ENCODE measurements at regions not wholly inside any gene's neighbourhood (a gene's known extent, or its start where the extent isn't known, plus 50 kb on each side); places are given as distances from the start of the nearest gene placed in this dataset.

DNA sequence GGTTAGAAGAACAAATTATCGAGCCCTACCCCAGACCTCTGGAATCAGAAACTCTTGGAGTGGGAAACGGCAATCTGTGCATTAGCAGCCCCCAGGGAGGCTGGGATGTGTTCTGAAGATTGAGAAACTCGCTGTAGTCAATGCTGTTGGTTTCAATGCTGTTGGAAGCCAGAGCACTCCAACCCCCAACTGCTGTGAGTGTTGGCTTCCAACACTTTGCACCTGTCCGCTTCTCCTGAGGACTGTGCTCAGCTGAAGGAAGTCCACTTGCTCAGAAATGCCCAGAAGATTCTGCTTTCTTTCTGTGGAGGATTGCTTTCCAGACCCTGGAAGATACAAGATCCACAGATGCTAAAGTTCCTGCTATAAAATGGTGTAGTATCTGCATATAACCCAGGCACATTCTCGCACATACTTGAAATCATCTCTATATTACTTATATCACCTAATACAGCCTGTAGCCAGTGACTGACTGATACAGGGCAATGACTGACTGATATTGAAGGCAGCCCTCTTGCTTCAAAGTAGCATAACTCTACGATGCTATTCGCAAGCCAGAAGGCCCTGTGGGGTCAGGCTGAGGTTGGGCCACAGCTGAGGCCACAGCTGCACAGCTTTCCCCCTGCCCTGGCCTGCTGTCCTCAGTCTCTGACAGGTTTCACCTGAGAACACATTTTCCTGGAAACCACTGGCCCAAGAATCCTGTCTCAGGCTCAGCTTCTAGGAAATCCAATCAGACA, 757.7 kb upstream of the ID2 start:
- DNase-seq (ENCODE audit: low read depth, low spot score), result no peak

DNA sequence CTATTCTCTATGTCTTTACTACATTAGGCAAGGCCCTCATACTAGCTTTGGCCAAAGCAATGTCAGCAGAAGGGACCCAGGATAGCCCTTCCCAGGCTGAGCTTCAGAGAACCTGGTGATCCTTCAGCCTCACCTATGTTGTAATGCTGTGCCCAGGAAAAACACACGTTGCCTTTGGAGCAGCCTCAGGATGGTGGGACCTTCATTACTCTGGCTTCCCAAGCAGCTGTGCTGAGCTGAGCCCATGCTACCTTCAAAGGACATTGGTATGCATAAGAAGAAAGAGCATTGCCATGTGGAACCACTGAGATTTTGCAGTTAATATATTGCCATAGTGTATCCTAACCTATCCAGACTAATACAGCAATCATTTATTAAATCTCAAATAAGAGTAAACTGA, 756.4 kb upstream of the ID2 start:
- DNase-seq (ENCODE audit: low read depth, low spot score), result no peak

DNA sequence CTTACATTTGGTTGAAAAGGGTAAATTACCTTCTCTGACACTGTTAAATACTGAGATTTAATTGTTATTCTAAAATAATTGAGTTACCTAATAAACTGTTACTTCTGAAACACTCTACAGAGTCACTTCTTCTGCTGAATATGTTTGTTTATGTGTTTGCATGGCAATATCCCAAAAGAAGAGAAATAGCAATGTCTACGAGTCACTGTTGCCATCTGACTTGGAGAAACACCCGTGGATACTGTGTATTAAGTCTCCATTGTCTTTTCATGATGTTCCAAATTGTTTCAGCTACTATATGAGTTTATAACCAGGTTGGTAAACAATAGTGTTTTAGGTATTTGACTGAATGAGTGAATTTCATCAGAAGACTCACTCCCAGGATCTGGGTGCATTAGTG, 754.2 kb upstream of the ID2 start:
- no peak for DNase-seq (ENCODE audit: low read depth, low spot score)

DNA sequence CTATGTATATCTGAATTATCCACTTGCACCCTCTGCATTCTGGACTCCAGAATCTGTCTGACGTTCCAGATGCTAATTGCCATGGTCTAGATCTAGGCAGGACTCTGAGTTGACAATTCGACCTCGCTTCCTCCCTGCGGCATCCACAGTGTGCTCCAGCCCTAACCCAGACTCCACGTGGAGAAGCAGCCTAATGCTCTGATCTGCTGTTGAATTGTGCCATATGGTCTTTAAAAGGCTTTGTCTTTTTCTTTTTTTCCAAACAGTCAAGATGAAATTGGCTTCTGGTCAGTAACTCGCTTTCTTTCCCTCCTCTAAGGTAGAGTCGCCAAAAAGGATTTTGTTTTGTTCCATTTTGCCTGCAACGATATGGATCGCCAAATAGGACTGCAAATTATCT, 752.6 kb upstream of the ID2 start:
- DNase-seq (ENCODE audit: low read depth, low spot score), result no peak

DNA sequence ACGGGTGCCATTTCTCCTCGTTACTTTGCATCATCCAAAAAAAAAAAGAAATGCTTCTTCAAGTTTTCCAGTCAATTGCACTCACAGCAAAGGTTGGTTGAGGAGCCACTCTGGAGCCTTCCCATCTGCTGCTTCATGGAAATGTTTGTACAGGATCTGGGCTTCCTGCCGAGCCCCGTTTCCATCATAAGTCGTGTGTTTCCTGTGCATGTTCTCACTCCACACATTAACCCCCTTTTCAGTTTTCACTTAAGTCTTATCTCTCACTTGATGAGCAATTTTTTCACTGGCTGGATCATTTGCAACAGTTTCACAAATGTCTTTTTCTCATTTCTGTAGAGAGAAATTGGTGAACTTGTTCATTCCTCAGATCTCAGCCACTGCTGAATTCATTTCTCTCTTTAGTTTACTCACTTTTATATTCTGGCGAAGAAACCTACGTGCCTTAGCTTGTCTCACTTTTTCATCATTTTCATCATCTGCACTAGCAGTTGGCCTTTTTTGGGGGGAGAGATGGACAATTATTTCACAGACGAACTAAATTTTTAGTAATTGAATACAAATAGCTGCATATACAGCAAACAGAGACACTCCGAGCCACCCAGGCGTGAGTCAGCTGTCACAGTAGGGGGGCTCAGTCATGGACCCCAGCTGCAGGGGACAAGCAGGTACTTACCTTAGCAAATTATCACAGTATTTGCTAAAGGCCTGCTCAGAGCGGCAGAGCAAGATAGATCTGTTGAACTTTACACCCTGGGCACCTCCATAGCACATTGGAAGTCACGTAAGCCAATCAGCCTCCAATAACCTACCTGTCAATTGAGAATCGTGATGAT, 750.8 kb upstream of the ID2 start:
- no peak for DNase-seq (ENCODE audit: low read depth, low spot score)

DNA sequence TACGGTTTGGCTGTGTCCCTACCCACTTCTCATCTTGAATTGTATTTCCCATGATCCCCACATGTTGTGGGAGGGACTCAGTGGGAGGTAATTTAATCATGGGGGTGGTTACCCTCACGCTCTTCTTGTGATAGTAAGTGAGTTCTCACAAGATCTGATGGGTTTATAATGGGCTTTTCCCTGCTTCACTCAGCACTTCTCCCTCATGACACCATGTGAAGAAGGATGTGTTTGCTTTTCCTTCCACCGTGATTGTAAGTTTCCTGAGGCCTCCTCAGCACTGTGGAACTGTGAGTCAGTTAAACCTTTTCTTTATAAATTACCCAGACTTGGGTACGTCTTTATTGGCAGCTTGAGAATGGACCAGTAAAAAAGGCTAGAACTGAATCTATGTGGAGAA, 750.0 kb upstream of the ID2 start:
- DNase-seq (ENCODE audit: low read depth, low spot score), result no peak

DNA sequence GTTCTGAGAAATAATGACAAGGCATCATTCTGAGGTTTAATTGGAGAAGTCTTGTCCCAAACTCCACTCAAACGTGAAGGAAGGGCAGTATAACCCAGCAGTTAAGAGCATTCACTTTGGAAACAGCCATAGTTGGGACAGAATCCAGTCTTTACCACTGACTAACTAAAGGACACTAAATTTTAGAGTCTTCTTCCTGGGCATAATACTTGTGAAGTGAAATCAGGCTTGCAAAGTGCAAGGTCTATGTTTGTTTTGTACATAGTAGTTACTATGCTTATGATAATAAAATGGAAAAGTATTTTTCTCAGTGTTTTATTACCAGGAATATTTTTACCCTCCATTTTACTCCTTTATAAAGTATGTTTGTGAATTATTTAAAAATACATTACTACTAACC, 748.2 kb upstream of the ID2 start:
- DNase-seq (ENCODE audit: low read depth, low spot score), result no peak

DNA sequence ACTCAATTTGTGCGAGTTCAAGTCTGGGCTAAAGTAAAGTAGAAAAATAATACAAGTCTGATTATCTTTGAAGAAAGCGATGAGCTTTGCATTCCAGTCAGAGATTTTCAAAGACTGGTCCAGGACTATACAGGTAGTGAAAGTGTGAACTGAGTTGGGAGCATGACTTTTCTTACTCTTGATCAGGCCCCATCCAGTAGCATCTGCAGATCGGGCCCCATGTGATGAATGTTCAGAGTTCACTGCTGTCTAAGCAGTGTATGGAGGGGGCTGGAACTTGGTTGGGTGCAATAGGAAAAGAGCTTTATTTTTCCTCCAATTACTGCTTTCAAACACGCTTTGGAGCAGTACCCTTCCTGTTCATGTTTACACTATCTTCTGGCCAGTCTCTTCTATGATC, 747.4 kb upstream of the ID2 start:
- no peak for DNase-seq (ENCODE audit: low read depth, low spot score)

DNA sequence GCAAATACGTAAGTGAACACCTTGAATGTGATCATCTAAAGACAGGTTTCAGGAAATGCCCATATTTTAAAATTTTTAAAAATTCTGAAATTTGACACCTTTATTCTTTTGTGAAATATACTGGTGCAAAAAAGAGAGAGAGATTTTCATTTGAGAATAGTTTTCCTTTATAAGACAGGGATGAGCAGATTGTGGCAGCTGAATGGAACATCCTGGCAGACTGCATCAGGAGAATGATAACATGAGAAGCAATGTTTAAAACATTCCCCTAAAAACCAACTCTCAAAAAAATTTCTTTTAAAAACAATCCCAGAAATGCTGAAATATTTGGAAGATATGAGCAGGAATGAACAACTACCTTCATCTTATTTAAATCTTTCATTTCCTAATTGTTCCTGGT, 744.8 kb upstream of the ID2 start:
- DNase-seq (ENCODE audit: low read depth, low spot score), result no peak

DNA sequence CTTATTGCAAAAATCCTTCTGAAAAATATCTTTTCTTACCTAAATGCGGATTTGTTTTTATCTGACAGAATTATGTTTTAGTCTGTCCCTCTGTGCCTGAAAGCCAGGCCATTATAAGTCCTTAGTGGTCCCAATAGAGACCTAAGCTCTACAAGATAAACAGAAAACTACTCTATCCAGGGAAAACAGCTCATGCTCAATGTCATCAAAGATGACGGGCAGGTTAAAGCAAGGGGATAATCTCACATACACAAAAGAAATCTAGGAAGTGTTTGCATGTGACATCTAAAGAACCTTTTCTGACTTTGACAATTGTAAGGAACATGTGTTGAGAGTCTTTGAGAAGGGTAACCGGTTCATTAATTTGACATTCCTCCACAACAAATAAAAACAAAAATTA, 741.1 kb upstream of the ID2 start:
- no peak for DNase-seq (ENCODE audit: low read depth, low spot score)

DNA sequence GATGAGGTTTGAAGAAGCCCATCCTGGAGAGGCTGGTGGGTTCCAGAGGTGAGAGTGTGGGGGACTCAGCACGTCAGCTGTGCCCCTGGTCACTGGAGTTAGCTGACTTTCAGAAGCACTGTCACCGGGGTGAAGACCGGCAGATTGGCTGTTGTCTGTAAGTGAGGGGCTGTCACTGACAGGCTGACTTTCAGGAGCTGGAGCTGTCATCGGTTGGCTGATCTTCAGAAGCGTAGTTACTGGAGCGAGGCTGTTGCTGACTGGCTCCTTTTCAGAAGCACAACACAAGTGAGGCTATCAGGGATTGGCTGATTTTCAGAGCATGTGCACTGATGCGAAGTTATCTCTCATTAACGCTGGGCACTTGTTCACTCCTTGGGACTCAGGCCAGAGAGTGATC, 738.4 kb upstream of the ID2 start:
- DNase-seq (ENCODE audit: low read depth, low spot score), result no peak

DNA sequence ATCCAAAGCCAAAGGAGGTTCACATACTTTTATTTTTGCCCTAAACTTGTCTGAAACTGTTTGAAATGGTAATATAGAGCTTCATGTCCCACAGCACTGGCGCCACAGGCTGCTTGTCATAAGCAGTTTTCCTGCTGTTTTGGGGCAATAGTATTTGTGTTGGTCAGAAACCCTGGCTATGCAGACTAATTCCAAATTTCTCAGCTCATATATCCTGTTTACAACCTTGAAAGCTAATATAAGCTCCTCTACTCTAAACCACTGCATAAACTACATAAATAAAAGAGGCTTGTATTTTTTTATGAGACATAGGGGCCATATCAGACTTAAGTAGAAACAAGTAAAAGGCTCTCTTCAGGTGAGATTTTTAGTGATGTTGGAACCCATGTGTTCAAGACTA, 736.8 kb upstream of the ID2 start:
- DNase-seq (ENCODE audit: low read depth, low spot score), result no peak

DNA sequence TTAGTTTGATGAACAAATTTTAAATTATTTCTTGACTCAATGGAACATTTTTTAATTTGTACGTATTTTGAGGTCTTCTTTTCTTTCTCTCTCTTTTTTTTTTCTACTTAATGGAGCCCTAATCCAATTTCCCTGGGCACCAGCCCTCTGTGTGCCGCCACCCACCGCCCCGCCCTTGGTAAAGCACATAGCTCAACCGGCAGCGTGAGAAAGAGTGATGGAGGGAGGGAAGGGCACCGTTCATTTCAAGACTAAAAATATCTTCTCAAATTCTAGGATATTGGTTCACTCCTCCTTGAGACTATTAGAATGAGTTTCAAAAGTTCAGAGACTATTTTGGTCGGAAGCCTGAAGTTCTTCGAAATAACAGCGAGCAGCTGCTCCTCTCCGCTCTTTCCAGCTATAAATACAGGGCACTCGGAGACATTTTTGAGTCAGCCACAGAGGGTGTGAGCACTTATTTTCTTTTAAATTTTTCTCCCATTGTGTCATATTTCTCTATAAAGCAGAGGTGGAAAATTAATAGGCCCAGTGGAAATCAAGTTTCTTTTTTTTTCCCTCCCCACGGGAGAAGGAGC, 731.7 kb upstream of the ID2 start:
- DNase-seq (ENCODE audit: low read depth, low spot score), result no peak

DNA sequence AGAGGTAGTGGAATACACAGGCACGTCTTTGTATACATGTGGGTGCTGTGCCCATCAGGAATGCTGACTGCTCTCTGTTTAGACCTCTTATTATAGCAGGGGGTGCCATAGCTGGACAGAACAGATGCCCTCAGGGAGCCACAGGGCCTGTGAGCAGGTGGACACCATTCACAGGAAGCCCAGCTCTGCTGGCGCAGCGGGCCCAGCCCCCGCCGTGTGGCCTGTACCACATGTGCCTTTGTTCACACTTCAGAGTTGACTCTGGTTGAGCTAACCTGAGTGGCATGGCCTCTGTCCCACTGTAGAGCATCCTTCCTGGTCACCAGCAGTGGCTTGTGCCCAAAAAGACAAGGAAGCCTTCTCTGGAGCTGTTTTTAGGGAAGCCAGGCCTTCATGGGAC, 730.9 kb upstream of the ID2 start:
- no peak for DNase-seq (ENCODE audit: low read depth, low spot score)

DNA sequence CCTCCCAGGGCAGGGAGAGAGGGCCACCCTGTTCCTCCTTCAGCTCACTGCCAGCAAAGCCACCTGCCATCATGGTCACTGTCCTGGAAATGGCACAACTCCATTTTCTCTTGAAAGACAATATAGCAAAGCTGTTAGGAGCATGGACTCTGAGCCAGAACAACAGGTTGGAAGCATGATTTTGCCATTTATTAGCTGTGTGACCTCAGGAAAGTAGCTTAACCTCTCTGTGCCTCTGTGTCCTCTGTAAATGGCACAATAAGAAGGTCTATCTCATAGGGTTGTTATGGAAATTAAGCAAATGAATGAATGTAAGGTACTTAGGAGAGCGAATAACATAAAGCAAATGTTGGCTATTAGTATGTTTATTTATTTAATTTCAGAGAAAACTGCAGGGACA, 730.4 kb upstream of the ID2 start:
- DNase-seq (ENCODE audit: low read depth, low spot score), result no peak

DNA sequence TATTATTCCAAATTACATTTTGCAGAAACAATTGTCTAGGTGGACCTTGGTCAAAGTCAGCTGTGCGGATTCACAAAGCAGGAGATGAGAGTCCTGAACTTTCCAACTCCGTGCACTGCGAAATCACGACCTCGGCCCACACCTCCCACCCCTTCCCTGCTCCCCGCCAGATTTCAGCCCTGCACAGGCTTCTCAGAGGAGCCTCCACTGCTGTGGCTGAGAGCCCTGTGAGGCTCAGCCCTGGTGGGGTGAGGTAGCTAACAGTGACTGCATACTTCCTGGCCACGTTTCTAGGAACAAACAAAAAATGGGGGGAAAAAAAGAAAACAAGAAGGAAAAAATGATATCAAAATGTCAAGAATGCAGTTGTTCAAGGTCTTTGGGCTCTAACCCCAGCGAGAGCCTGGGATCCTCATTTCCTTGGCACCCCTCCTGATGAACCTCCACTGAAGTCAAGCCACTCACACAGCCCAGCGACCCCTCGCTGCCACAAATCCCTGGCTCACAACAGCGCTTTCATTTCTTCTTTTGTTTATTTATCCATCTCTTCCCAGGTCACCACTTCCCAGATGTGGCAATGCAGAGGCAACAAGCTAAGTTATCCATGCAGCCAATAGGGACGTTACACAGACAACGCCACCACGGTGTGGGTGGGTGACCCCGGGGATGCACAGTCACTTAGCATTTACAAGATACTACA, 729.7 kb upstream of the ID2 start:
- DNase-seq (ENCODE audit: low read depth, low spot score), result no peak

DNA sequence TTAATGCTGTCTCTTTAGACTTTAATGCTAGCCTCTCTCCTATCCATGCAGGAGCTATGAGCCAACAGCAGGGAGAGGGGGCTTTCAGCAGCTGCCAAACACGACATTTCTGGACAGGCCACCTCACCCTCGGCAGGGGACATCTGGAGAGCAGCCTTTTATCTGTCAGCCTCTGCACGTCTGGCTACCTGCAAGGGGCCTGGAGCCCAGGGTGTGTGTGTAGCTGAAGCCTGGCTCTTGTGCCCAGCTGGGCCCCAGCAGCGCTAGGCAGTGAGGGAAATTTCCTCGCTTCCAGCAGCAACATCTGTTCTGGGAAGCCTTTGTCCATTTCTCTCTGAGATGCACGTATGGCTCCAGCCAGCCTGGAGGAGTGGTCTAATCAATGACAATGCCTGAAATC, 728.7 kb upstream of the ID2 start:
- DNase-seq (ENCODE audit: low read depth, low spot score), result no peak

DNA sequence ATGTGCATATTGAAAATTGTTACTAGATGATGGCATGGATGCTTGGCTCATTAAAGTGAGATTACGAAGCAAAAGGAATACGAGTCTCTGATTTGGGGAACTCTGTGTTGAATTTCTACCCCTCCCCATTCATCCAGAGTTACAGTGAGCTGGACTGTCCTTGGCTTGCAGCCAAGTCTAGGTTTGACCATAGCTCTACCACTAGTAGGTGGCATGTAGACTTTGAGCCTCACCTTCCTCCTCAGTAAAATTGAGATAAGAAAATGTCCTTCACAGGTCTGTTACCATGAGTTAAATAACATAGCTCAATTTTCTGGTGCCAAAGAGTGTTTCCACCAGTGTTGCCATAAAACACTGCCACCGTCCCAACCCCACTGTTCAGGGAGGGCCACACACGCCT, 727.6 kb upstream of the ID2 start:
- DNase-seq (ENCODE audit: low read depth, low spot score), result no peak

DNA sequence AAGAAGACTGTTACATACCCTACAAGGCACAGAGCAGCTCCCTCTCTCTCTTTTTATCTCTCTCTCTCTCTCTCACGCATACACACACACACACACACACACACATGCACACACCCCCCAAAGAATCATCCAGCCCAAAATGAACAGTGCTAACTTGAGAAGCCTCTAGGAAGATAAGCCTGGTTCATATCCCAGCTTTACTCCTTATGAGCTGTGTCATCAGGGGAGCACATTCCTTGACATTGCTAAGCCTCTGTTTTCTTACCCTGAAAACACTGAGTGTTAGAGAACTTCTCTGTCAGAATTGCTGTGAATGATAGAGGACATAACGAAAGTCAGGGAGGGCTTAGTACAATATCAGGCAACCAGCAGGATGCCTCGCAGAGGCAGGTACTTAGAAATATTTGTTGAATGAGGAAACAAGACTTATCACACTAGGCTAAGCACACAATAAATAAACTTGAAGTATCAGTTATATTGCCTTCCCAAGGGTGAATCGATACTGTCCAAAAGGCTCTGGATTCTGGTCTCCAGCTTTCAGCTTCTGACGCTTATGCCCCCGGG, 725.6 kb upstream of the ID2 start:
- no peak for DNase-seq (ENCODE audit: low read depth, low spot score)

DNA sequence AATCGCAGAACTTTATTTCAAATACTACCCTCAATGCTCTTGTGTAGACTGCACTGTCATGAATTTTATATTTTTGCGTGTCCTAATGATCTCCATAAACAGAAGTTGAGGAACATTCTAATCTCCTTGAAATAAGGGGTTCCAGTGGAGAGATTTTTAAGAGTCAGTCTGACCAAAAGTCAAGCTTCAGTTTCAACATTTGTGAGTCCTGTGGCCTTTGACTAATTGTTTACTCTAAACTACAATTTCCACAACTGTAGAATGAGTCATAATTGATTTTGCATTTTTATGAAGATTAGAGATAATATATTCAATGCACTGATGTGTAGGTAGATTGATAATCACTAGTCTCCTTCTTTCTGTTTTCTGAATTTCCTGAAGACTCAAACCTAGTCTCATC, 720.3 kb upstream of the ID2 start:
- DNase-seq (ENCODE audit: low read depth, low spot score), result no peak

DNA sequence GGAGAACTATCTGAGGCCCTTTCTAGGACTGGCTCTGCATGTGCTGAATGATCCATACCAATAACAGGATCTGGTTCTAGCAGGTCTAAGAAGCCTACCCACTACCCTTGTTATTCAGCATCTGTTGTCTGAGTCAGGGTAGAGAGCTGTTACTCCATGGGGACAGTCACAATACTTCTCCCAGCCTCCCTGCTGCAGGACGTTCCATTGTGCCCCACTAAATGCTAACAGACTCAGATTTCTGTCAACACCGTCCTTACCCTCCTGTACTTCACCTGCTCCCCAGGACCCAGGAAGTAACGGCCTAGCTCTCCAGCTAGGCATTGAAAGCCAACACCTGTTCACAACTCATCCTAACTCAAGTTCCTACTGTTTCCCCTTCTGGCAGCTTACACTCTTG, 719.7 kb upstream of the ID2 start:
- no peak for DNase-seq (ENCODE audit: low read depth, low spot score)

DNA sequence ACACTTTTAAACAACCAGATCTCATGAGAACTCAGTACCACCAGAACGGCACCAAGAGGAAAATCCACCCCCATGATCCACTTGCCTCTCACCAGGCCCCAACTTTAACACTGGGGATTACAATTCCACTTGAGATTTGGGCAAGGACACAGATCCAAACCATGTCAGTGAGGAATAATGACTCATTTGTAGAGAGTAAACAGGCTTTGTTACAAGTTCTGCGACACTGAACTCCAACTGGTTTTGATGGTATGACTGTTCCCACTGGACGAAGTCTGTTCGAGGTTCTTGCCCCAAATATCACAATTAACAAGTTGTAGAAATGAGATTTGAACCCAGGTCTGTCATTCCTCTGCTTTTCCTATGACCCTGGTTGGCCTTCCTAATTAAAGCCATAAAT, 718.1 kb upstream of the ID2 start:
- DNase-seq (ENCODE audit: low read depth, low spot score), result no peak

Measured in smooth muscle cell of the brain vasculature (primary cell).